ENCODE measurements at regions not wholly inside any gene's neighbourhood (a gene's known extent, or its start where the extent isn't known, plus 50 kb on each side); places are given as distances from the start of the nearest gene placed in this dataset.

GRCh38 chr2:9690252-9690651, 59.5 kb upstream of the YWHAQ start:
- Histone ChIP-seq H3K27ac (ENCODE audit: low read depth, low read length, poor library complexity, severe bottlenecking) (no peak overlapping the region), H3K36me3 (ENCODE audit: insufficient read depth, low read length, poor library complexity, severe bottlenecking) (no peaks in the 10 kb centered on the region), H3K27me3 (replicated peaks; ENCODE audit: insufficient read depth, low read depth, low read length, poor library complexity) (no peaks in the 10 kb centered on the region), H3K4me3 (ENCODE audit: low read depth, low read length, poor library complexity, severe bottlenecking) (no peak overlapping the region), H3K9me3 (ENCODE audit: low read depth, low read length, poor library complexity, severe bottlenecking) (no peaks in the 10 kb centered on the region), H3K4me1 (ENCODE audit: insufficient read depth, low read length, poor library complexity, severe bottlenecking) (no peaks in the 10 kb centered on the region)
- no peak for DNase-seq (ENCODE audit: low spot score)
- BruUV-seq (replicated peaks), result no TSS peak
- ChIA-PET CTCF (no interaction called here), POLR2A (ENCODE audit: low non-redundant PET) (no interaction called here)
- TF ChIP-seq CTCF (conservative IDR thresholded peaks at IDR 0.05; ENCODE audit: low read depth, low read length) (no peak), EZH2 (IDR thresholded peaks at IDR 0.05; ENCODE audit: borderline replicate concordance, low read depth, low read length, poor library complexity, severe bottlenecking) (no peak)
- intact Hi-C loops (cut with micrococcal nuclease; ENCODE audit: unreplicated experiment), result no loop called here

- TF ChIP-seq EZH2 (IDR thresholded peaks at IDR 0.05; ENCODE audit: borderline replicate concordance, low read depth, low read length, poor library complexity, severe bottlenecking), result no peak
- TF ChIP-seq CTCF (conservative IDR thresholded peaks at IDR 0.05; ENCODE audit: low read depth, low read length), result no peak
- no peak for DNase-seq (ENCODE audit: low spot score)
- no TSS peak for BruUV-seq (replicated peaks)
- POLR2A ChIA-PET (ENCODE audit: low non-redundant PET), result no interaction called here
- Histone ChIP-seq H3K27ac (ENCODE audit: low read depth, low read length, poor library complexity, severe bottlenecking) (no peak overlapping the region), H3K4me1 (ENCODE audit: insufficient read depth, low read length, poor library complexity, severe bottlenecking) (no peaks in the 10 kb centered on the region), H3K4me3 (ENCODE audit: low read depth, low read length, poor library complexity, severe bottlenecking) (no peak overlapping the region), H3K27me3 (replicated peaks; ENCODE audit: insufficient read depth, low read depth, low read length, poor library complexity) (no peaks in the 10 kb centered on the region), H3K36me3 (ENCODE audit: insufficient read depth, low read length, poor library complexity, severe bottlenecking) (no peaks in the 10 kb centered on the region), H3K9me3 (ENCODE audit: low read depth, low read length, poor library complexity, severe bottlenecking) (no peaks in the 10 kb centered on the region)
- CTCF ChIA-PET, result no interaction called here
- intact Hi-C loops (cut with micrococcal nuclease; ENCODE audit: unreplicated experiment), result no loop called here
Measured at GRCh38 chr2:9690716-9691498, 60.1 kb upstream of the YWHAQ start.

DNA sequence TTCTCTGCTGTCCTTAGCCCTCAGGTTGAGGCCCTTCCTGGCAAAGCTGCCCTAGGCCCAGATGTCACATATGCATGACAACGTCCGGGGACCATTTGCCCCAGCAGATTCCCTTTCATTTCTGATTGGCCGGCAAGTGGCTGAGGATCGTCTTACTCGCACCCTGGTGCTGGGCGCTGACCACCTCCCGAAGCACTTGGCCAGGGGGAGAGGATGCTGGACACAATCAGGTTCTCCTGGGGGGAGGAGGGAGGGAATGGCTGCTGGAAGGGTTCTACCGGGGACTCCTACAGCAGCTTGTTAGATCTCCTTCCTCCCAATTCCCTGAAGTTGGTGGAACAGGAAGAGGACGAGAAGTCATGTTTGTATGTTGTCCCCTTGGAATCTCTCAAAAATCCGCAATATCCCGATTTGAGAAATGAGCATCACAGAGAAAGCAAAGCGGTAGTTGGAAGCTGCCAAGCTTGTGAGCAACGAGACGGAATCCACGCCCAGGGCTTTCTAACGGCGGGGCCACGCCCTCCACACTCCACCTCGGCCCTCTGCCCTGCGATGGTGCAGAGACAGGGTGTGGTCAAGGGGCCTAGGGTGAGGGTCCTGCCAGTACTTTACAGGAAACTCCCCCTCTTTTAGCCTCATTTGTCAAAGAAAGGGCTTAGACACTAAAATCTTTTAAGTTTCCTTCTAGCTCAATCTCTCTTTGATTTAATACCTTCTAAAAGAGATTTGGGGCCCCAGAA, 61.8 kb upstream of the YWHAQ start:
- no peak for DNase-seq (ENCODE audit: low spot score)
- intact Hi-C loops (cut with micrococcal nuclease; ENCODE audit: unreplicated experiment), result no loop called here

More for the DNA sequence above, 61.8 kb upstream of the YWHAQ start:
- H3K27me3 ChIP-seq (replicated peaks; ENCODE audit: insufficient read depth, low read depth, low read length, poor library complexity), result no peaks in the 10 kb centered on the region
- H3K27ac ChIP-seq (ENCODE audit: low read depth, low read length, poor library complexity, severe bottlenecking), result no peak overlapping the region
- H3K36me3 ChIP-seq (ENCODE audit: insufficient read depth, low read length, poor library complexity, severe bottlenecking), result no peaks in the 10 kb centered on the region
- no peaks in the 10 kb centered on the region for H3K4me1 ChIP-seq (ENCODE audit: insufficient read depth, low read length, poor library complexity, severe bottlenecking)
- ChIA-PET POLR2A (ENCODE audit: low non-redundant PET) (no interaction called here), CTCF (no interaction called here)
- TF ChIP-seq CTCF (conservative IDR thresholded peaks at IDR 0.05; ENCODE audit: low read depth, low read length), result no peak
- TF ChIP-seq EZH2 (IDR thresholded peaks at IDR 0.05; ENCODE audit: borderline replicate concordance, low read depth, low read length, poor library complexity, severe bottlenecking), result no peak
- no TSS peak for BruUV-seq (replicated peaks)
- no peak overlapping the region for H3K4me3 ChIP-seq (ENCODE audit: low read depth, low read length, poor library complexity, severe bottlenecking)
- H3K9me3 ChIP-seq (ENCODE audit: low read depth, low read length, poor library complexity, severe bottlenecking), result no peaks in the 10 kb centered on the region

All from A673 (cell line).